Activated CD8-positive, alpha-beta memory T cell treated with anti-CD3 and anti-CD28 coated beads, Interleukin-2, amount 50 U/mL, for 24 hours (primary cell): ENCODE measurements at regions not wholly inside any gene's neighbourhood (a gene's known extent, or its start where the extent isn't known, plus 50 kb on each side); places are given as distances from the start of the nearest gene placed in this dataset.

Source experiments
- DNase-seq: peaks from one replicate; pipeline ENCODE4 v3.0.0-alpha.2; 2020; ENCODE audit errors: extremely low read depth

DNA sequence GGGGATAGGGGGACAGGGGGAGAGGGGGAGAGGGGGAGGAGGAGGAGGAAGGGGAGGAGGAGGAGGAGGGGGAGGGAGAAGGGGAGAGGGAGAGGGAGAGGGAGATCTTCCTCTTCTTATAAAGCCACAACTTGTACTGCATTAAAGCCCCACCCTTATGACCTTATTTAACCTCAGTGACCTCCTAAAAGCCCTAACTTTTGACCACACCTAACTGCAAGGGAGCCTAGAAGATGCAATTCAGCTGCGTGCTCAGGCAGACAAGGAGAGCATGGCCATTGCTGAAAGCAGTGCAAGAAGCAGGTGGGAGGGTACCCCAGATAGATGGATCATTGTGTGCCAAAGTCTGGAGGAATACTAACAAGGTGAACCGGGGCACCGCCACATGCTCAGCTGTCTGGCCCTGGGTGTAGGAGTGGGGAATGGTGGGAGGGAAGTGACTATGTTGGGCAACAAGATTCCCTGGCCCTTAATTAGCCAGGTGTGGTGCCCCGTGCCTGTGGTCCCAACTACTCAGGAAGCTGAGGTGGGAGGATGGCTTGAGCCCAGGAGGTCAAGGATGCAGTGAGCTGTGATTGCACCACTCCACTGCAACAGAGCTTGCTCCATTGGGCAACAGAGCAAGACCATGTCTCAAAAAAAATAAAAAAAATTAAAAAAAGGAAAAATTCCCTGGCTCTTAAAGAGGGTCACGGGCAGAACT, 125.4 kb upstream of the BOD1 start:
- DNase-seq: no peak

DNA sequence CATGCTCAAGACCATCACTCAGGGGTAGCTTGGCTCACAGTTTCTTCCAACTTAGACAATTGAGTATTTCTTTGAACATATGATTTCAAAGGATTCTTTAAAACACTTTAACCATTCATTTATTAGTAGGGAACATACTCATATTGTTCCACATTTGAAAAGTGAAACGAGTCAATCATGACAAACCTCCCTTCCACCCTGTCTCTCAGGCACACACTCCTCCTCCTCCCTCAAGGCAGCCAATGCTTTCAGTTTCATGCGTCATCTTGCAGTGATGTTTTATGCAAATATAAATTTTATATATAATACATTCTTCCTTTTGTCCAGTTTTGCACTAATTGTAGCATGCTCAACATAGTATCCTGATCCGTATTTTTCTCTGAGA, 126.0 kb upstream of the BOD1 start:
- DNase-seq: no peak

DNA sequence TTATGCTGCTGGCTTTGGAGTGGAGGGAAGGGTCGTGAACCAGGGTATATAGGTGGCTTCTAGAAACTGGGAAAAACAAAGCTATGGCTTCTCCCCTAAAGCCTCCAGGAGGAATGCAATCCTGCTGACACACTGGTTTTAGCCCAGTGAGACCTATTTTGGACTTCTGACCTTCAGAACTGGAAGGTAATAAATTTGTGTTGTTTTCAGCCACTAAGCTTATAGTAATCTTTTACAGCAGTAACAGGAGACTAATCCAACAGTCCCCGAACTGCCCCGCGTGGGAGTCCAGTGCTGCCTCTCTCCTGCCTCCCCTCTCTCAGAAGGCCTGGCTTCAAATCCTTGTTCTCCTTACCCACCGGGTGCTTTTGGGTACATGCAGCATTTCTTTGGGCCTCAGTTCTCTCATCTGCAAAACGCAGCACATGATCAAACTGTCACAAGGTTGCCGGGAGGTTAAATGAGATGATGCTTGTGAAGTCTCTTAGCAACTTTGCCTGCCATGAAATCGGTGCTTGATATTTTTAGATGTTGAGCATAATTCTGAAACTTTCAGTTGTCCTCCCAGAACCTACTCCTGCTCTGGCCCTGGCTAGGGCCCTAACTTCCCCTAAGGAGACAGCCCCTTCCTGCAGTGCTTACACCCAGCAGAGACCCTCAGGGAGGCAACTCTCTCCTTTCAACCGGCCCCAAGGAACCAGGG, 127.3 kb upstream of the BOD1 start:
- no peak for DNase-seq

DNA sequence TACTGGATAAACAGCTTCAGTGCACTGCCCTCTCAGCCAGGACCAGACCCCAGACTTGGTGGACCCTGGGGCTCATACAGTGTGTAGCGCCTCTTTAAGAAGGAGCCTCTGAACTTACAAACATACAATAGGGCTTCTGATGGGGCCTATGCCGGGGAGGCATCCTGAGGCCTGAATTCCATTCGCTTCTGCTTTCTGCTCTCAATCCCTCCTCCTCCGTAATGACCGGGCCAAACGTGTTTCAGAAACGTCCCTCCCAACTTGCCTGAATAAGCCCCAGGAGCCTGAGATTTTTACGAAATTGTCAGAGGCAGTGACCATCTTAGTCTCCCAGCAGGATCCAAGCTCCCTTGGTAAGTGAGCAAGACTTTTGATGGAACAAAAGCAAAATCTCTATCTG, 128.1 kb upstream of the BOD1 start:
- no peak for DNase-seq

DNA sequence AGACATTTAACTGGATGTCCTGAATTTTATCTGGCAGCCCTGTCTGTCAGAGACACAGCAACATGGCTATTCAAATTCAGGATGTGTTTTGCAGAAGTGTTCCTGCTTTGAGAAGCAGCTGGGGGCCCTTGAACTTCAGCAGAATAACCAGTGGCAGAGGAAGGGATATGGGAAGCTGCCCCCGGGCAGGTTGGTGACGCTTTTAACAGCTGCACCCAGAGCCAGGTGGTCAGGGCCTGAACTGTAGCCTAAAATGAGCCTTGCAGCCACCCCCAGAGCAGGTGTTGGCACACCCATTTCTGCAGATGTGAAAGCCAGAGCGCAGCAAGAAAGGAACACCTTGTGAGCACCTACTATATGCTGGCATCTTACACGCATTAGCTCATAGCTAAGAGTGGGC, 128.7 kb upstream of the BOD1 start:
- no peak for DNase-seq

DNA sequence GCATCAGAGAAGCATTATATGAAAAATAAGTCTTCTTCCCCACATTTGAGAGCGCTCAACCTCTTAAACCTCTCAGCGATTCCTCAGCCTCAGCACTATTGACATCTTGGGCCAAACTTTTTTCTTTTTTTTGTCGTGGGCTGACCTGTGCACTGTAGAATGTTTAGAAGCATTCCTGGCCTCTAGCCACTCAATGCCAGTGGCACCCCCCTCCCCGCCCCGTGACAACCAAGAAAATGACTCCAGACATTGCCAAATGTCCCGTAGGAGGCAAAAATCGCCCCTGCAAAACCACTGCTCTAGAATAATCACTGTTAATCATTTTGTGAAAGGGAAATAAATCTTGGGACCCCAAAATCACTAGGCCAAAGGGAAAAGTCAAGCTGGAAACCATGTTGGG, 129.1 kb upstream of the BOD1 start:
- no peak for DNase-seq

DNA sequence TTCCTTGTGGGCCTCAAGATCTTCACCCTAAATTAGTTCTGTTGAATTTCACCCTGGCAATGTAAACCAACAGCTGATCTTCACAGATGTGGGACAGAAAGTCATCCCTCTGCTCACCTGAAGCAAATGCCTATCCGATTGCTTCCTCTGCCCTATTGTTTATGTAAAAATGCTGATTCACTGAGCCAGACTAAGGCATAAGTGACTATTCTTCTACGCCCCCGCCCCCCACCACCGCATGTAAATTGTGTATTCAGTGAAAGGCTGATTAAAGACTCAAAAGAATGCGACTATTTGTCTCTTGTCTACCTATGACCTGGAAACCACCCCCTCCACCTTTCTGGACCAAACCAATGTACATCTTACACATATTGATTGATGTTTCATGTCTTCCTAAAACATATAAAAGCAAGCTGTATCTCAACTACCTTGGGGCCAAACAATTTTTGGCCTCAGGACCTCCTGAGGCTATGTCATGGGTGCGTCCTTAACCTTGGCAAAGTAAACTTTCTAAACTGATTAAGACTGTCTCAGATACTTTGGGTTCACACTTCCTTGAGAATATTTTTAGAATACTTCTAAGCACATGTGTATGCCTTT, 129.7 kb upstream of the BOD1 start:
- no peak for DNase-seq

DNA sequence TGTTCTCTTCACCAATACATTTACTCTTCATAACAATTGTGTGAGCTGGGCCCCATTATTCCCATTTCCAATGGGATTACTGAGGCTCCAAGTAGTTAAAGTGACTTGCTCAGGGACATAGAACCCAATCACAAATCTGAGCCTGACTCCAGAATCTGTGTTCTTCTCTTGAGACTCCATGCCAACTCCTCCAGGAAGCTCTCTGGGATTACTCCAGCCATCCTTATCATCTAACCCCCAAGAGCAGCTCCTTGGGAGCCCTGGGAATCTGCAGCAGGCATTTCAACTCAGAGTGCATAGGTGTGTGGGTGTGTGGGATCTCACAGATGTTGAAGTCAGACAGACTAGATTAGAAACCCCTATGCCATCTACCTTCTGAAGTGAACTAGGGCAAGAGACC, 131.4 kb upstream of the BOD1 start:
- DNase-seq: no peak

DNA sequence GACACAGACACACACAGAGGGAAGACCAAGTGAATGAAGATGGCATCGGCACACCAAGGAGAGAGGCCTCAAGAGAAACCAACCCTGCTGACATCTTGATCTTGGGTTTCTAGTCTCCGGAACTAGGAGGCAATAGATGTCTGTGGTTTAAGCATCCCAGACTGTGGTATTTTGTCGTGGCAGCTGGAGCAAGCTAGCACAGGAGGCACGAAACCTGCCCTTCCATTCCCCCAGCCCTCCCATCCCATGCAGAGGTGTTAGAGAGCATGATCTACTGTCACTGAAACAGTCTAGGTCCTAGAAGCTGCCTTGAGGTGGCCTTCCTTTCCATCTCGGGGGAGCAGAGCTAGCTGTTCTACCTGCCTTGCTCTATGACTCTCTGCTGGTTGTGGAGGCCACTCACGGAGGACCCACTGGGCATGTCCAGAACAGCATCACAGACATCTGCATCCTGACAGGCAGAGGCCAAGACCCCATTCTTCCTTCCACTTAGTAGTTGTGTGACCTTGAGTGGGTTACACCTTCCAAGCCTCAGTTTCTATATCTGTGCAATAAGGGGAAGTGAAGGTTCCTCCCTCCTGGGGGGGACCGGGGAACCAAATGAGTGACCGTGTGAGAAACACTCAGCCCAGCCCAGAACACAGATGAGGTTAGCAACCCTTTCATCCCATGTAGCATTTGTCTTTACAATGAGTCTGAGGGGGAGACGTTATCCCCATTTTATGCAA, 134.3 kb upstream of the BOD1 start:
- no peak for DNase-seq

DNA sequence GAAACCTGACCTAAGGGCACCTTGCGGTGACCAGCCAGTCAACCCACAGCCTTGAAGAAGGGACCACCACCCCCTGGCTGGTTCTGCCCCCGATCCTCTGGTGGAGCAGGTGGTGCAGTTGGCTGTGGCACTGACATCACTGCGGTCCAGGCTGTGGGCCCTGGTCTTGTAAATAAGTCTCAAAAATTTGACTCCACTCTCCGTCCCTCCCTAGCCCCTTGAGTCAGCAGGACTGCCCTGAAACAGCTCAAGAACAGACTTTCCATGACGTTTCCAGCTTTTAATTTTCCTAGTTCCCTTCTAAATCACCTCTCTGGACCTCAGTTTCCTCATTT, 134.8 kb upstream of the BOD1 start:
- no peak for DNase-seq

DNA sequence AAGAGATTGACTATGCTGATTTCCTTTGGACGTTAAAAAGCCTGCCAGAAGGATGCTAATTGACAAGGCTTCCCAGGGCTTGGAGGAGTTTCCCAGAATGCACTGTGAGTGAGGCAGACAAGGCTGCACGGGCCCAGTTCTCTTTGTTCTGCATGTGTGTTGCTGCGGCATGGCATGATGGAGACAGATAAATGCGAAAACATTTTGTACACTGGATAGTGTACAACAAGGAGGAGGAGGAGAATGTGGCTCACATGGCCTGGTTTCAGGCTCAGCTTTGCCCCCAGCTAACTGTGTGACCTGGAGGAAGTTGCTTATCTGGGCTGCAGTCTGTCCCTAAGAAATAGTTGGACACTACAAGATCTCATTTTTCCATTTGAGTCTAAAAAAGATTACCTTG, 135.5 kb upstream of the CPEB4 start:
- DNase-seq: no peak

DNA sequence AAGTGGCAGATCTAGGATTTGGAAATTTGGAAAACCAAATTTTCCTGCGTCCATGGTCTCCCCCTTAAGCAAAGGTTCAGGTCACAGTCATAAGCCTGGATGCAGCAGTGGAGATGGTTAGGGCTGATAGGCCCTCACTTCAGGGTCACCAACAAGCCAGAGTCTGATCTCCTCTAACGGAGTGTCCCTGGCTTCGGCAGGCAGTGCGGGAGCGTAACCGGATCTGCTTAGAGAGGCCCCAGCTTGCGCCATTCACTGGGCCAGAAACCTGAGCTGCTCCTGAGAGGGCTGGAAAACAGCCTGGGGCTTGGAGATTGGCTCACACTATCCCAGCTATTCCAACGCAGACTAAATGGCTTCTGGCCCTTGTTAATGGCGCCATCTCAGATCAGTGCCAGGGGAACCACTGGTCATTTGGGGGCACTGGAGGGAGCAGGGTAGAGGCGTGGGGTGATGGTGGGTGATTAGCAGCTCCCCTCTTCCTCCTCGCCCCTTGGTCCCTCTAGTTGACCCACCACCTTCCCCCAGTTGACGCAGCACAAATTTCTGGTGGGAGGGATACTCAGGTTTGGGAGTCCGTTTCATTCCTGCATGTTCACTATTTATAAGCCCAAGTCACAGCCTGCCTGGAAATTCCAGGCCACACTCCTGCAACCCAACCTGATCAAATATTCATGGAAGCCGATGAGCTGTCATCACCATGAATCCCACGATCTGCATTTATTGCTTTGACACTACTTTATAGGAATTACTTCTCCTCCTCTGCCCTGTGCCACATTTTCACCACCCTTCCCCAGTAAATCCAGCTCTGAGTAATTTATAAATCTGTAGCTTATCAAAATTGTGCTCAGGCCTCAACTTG, 134.6 kb upstream of the CPEB4 start:
- DNase-seq: no peak

DNA sequence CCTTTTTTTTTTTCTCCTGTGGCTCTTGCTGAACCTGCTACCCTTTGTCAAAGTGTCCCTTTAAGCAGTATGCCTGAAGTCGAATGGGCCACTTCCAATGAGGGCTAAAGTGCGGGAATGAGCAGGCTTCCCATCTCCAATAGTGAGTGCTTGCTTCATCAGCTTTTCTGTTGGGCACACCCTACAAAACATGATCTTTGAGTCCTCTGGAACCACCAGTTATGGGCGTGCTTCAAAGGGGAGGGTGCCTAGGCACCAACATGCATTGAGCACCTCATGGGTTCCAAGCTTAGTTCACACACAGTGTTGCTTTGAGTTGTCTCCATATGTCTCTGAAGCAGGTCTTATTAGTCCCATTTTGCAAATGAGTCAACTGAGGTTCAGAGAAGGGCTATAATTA, 132.8 kb upstream of the CPEB4 start:
- DNase-seq: no peak

DNA sequence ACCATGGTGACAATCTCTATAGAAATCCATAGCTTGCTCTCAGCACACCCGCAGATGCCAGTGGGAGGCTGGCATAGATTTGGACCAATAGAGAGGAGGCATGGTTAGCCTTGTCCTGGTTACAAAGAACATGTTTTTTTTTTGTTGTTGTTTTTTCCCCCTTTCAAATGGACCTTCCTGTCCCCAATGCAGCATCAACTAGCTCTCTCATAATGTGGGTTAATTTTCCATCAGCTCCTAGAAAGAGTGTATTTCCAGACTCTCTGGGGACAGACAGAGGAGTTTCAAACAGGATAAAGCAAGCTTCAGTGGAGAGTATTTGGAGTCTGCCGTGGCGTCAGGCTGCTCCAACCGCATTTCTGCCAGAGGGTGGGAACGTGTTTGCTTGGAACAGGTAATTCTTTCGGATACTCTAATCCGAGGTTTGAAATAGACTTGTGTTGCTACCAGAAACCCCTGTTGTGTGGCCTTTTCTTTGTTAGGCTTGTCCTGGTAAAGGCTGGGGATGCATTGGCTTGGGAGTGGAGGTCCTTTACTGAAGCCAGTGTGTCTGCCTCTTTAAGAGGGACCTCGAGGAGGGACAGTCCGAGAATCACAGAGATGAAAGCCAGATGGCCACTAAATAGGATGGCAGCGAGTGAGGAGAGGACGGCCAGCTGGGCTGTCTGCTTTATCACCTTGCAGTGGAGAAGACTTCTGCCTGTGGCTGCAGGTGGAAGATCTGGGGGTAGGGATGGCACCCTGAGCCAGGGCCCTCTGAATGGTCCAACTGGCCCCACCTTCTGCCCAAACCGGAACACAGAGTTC, 130.5 kb upstream of the CPEB4 start:
- no peak for DNase-seq

DNA sequence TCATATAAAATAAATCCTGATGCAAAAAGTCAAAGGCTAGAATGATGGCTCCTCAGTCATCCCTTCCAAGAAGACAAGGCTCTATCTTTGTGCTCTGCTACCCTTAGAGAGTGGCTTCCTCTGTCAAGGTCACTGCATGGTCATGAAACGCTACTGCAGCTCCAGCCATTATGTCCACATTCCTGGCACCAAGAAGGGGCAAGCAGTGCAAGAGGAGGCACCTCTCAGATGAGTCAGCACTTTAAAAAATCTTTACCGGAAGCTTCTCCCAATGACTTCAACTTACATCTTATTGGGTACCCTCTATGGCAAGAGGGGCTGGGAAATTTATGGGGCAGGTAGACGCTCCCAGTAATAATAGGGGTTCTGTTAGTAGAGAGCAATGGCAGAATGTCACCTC, 129.5 kb upstream of the CPEB4 start:
- no peak for DNase-seq

DNA sequence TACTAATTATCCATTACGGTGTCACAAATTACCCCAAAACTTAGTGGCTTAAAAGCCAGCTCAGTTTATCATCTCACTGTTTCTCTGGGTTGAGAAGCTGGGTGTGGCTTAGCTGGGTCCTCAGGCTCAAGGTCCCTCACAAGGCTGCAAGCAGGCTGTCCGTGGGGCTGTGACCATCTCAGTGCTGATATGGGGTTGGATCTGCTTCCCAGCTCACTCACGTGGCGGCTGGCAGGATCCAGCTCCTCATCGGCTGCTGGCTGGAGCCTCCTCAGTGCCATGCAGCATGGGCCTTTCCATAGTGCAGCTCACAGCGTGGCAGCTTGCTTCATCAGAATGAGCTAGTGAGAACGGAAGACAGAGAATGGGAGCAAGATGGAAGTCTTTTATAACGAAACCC, 128.5 kb upstream of the CPEB4 start:
- no peak for DNase-seq

DNA sequence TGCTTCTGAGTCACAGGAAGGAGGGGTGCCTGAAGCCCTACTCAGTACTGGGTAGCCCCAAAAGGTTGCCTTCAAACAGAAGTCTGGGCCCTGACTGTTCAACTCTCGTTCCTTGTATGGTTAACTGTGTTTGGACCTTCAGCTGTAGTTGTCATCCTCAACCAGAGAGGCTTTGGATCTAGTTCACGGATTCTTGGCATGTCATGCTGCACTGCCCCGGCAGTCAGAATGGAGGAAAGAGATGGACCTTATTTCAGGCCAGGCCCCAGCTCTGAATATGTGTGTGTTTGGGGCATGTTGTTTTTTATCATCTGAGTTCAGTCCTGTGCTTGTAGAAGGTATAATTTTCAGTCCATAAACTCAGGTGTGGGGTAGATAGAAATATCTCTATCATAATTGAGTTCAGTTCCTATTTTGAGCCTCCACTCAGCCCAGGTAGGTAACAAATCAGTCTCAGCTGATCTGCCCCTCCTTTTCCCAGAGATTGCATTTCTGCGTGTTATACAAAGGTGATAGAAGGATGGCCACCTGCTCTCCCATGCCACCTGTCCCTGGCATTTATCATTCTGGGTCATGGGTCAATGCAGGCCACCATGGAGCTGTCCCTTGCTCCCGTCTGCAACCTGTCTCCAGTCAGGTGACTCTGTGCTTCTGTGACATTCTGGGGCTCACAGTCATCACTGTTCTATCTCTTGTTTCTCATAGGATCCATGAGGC, 127.5 kb upstream of the CPEB4 start:
- DNase-seq: no peak

DNA sequence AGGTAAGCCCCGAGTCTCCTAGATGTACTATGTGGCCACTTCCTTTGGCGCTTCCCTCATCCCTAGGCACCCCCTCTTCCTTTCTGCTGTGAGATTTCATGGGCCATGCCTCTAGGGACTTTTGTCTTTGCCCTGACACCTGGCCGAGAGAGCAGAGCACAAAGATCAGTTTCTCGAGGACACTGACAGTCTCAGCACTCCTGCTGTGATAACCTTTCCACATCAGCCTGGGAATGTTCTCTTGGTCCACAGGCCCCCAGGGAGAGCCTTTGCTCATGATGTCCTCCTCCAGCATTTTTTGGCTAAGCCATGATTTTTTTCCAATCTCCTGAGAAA, 127.0 kb upstream of the CPEB4 start:
- DNase-seq: no peak

DNA sequence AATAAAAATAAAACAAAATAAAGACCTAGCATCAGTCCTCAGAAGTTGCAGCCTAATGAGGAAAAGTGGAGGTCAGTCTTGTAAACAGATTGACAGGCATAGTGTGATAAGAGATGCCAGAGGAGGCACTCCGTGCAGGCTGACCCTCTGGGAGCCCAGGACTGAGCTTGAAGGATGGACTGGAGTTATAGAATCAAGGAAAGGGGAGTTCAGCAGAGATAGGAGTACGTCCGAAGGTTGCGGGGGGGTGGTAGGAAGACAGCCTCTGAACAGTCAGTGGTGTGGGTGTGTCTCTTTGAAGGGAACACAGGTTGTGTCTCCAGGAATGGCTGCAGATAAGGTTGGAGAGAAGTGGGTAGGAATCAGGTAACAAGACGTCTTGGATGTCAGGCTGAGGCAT, 126.1 kb upstream of the CPEB4 start:
- no peak for DNase-seq

DNA sequence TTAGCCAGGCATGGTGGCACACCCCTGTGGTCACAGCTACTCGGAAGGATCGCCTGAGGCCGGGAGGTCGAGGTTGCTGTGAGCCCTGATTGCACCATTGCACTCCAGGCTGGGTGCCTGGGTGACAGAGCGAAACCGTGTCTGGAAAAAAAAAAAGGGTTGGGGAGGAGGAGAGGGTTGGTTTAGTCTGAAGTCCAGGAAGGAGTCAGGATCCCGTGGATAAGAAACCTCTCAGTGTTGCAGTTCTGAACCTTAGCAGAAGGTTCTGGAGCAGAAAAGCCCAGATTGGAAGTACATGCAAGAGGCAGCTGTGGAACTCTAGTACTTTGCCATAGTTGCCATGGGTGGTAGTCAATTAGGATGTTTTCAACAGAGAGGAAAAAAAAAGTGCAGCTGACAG, 125.2 kb upstream of the CPEB4 start:
- no peak for DNase-seq

DNA sequence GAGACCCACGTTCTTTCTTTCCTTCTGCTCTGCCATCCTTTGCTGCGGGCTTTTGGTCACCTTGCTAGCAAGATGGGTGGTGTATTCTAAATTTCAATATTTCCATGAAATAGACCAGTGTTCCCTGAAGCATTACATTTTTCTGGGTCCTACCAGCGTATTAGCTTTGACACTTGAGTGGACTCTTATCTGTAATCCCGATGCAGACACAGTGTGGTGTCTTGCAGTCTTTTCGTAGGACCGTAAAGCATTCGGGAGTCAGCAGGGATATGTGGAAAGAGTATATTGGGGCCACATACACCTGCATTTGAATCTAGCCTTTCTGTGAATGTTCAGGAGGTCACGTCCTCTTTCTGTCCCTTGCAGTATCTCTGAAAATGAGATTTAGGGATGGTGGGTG, 124.7 kb upstream of the CPEB4 start:
- DNase-seq: no peak
